ENCODE measurements at regions not wholly inside any gene's neighbourhood (a gene's known extent, or its start where the extent isn't known, plus 50 kb on each side); places are given as distances from the start of the nearest gene placed in this dataset. TPM values are rescaled to one million over a fixed set of nuclear protein-coding genes. Genes with fewer than 3 reads are reported as not detected.
"Not testable (repeated sequence)": the region's sequence is repeated elsewhere in the genome, so short reads cannot be mapped to it uniquely, and the experiment has no call there.

- not testable (repeated sequence) for DNase-seq
Observed at GRCh38 chr20:25797062-25797461, 100.4 kb upstream of the ZNF337 start.

GRCh38 chr20:25777241-25777640 is 80.6 kb upstream of the ZNF337 start:
- DNase-seq: not testable (repeated sequence)

- not testable (repeated sequence) for DNase-seq
Observed at GRCh38 chr20:25774711-25775110, 78.1 kb upstream of the ZNF337 start.

- DNase-seq: not testable (repeated sequence)
Observed at GRCh38 chr20:25774203-25774602, 77.5 kb upstream of the ZNF337 start.

- not testable (repeated sequence) for DNase-seq
Observed at GRCh38 chr20:25772437-25772836, 75.8 kb upstream of the ZNF337 start.

- not testable (repeated sequence) for DNase-seq
Observed at GRCh38 chr20:25771818-25772217, 75.2 kb upstream of the ZNF337 start.

GRCh38 chr20:25761596-25761995 is 64.9 kb upstream of the ZNF337 start:
- DNase-seq: no peak

GRCh38 chr20:25761046-25761445 is 64.4 kb upstream of the ZNF337 start:
- not testable (repeated sequence) for DNase-seq

GRCh38 chr20:25750765-25751696 is 54.4 kb upstream of the ZNF337 start:
- DNase-seq: peak; percentile 70

GRCh38 chr20:25750220-25750764 is 53.6 kb upstream of the ZNF337 start:
- no peak for DNase-seq

GRCh38 chr20:25749649-25750048 is 53.0 kb upstream of the ZNF337 start:
- DNase-seq: no peak

Small RNA genes lying in the stretch of these regions (small RNA-seq; reads per million reads assigned to genes)
- gene CFTRP1 (ENCODE audit: low replicate concordance): not detected
